GM12875 (cell line): ENCODE measurements at regions not wholly inside any gene's neighbourhood (a gene's known extent, or its start where the extent isn't known, plus 50 kb on each side); places are given as distances from the start of the nearest gene placed in this dataset.

Experiments used
- H3K4me3 ChIP-seq: one replicate; pipeline ENCODE4 v1.5.1; 2011; ENCODE audit warnings: low read depth, low read length, control low read depth
- TF ChIP-seq, protein P1 (sequence below): IDR thresholded peaks from 2 replicates; pipeline ENCODE4 v1.5.1; 2011; ENCODE audit warnings: low read depth, mild to moderate bottlenecking, control low read depth, inconsistent platforms, low read length, moderate library complexity, borderline replicate concordance; ENCODE audit not compliant: insufficient read depth

DNA sequence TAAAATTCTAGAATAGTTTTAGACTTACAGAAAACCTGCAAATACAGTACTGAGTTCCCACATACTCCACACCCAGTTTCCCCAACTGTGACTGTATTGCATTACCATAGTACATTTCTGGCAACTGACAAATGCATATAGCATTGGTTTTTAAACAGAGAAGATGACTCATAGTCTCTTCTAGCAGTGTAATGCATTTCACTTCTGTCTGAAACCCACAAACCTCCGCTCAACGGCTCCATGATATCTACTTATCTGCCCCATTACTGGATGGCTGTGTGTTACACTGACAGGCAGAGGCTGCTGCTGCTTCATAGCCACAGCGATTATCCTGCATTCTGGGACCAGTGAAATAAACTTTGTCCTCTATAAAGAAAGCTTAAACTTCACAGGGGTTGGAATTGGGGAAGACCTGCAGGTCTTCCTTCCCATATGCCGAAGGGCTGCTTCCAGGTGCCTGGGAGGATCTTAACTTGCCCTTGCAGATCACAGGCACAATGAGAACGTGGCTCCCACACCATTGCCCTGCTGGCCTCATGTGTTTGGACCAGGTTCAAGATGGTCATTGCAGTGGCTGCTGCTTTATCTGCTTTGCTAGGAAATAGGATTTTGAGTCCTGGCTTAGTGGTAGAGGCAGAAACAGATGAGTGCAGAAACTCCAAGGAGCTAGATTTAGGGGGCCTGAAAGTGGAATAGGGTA, 742.6 kb upstream of the HS6ST1 start:
- H3K4me3 ChIP-seq: no peak overlapping the region
- TF ChIP-seq, protein P1, sequence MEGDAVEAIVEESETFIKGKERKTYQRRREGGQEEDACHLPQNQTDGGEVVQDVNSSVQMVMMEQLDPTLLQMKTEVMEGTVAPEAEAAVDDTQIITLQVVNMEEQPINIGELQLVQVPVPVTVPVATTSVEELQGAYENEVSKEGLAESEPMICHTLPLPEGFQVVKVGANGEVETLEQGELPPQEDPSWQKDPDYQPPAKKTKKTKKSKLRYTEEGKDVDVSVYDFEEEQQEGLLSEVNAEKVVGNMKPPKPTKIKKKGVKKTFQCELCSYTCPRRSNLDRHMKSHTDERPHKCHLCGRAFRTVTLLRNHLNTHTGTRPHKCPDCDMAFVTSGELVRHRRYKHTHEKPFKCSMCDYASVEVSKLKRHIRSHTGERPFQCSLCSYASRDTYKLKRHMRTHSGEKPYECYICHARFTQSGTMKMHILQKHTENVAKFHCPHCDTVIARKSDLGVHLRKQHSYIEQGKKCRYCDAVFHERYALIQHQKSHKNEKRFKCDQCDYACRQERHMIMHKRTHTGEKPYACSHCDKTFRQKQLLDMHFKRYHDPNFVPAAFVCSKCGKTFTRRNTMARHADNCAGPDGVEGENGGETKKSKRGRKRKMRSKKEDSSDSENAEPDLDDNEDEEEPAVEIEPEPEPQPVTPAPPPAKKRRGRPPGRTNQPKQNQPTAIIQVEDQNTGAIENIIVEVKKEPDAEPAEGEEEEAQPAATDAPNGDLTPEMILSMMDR: no peak

DNA sequence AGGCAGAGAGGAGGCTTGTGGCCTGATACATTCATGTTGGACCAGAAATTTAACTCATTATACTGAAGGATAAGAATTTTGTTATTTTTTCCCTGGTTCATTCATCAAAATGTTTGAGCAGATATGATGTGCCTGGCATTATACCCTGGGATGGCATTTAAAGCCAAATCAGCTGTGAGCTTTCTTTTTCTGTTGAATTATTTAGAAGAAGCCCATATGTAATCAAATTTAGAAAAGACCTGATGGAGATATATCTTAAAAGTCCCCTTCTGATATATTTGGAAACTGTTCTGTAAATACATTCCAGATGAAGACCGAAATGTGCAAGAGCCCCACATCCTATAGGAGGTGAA, 743.1 kb upstream of the HS6ST1 start:
- no peak overlapping the region for H3K4me3 ChIP-seq
- TF ChIP-seq, protein P1: no peak

DNA sequence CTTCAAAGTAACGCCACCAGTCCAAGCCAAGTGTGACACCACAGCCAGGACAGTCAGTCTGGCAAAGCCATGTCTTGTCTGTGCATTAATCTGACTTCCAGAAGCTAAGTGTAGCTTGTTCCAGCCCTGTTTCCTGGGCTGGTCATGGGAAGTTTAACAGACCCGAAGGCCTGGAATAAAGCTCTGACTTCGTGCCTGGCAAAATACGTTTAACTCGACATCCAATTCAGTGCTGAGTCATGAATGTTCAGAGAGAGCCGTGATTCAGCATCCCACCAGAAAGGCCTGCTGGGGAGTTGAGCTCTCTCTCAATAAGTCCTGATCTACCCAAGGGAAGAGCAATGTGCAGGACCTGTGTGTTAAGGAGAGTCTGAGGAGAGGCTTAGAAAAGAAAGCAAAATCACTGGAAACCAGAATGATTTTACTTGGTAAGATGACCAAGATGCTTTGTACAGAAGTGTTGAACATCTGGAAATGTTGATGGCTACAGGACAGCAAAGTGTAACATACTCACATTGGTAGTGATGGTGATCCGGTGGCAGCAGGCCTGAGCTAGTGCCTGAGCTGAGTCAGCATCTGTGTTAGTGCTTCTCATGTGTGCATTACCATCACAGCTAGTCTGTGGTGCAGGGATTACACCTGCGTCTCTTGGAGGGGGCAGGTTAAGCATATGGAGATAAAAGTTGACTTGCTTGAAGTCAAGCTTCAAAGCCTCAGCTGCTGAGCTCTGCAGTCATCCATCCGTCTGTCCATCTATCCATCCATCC, 743.7 kb upstream of the HS6ST1 start:
- TF ChIP-seq, protein P1: no peak
- no peak overlapping the region for H3K4me3 ChIP-seq

DNA sequence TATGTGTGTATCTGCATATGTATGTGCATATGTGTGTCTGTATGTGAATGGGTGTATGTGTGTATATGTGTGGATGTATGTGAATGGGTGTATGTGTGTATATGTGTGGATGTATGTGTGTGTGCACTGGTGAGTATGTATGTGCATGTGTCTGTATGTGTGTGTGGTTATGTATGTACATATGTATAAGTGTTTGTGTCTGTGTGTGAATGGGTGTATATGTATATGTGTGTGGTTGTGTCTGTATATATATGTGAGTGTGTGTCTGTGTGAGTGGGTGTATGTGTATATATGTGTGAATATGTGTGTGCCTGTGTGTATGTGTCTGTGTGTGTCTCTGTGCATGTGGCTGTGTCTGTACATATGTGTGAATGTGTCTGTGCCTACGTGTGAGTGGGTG, 748.4 kb upstream of the HS6ST1 start:
- H3K4me3 ChIP-seq: no peak overlapping the region
- TF ChIP-seq, protein P1: no peak

GRCh38 chr2:129067953-129068352, 749.3 kb upstream of the HS6ST1 start:
- no peak overlapping the region for H3K4me3 ChIP-seq
- TF ChIP-seq, protein P1: no peak

GRCh38 chr2:129068543-129068942, 749.9 kb upstream of the HS6ST1 start:
- TF ChIP-seq, protein P1: no peak

DNA sequence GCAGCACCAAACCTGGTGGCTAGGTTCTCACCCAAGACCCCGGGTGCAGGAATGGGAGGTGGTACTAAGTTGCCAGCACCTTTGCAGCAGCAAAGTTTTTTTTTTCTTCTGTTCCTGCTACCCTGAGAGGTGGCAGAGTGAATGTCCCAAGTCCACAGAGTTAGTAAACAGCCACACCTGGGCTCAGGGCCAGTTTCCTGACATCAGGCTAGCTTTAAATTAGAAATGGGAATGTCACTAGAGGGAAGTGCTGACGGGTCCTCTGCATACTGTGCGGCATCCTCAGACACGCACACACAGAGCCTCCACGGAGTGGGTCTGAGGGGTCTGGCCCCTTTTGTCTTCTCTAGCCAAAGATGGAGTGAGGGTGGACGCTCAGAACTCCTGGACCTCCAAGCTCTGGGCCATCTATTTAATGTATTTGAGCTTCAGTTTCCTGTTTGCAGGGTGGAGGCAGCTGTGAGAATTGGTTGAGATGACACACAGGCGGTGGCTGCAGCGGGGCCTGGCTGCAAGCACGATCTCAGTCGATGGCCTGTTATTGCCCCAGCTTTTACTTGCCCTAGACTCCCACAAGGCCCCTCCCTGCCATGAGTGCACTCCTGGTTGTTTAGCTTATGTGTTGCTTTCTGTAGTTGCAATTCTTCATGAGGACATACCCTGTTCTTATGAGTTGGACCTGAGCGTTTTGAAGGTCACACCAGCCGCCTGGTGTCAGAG, 751.4 kb upstream of the HS6ST1 start:
- H3K4me3 ChIP-seq: no peak overlapping the region
- TF ChIP-seq, protein P1: no peak

More at GRCh38 chr2:129068543-129068942, 749.9 kb upstream of the HS6ST1 start:
- no peak overlapping the region for H3K4me3 ChIP-seq
